ENCODE measurements at regions not wholly inside any gene's neighbourhood (a gene's known extent, or its start where the extent isn't known, plus 50 kb on each side); places are given as distances from the start of the nearest gene placed in this dataset.

GRCh38 chr2:59711121-59711520 lies 842.3 kb downstream of the BCL11A start:
- Histone ChIP-seq H4K20me1 (ENCODE audit: control insufficient read depth, insufficient read depth) (no peaks in the 10 kb centered on the region), H3K9me3 (replicated peaks; ENCODE audit: control insufficient read depth, insufficient read depth, low read length) (no peaks in the 10 kb centered on the region), H3K4me2 (ENCODE audit: control insufficient read depth, insufficient read depth) (no peak overlapping the region), H3K9ac (ENCODE audit: control insufficient read depth, insufficient read depth, low read length) (no peak overlapping the region), H3K4me3 (no peak overlapping the region), H3K36me3 (ENCODE audit: control insufficient read depth in 2 of 2, insufficient read depth in 2 of 2, low read length in 1 of 2) (no peaks in the 10 kb centered on the region), H3K27me3 (replicated peaks in 1 of 2; ENCODE audit: control insufficient read depth in 2 of 2, insufficient read depth in 2 of 2, low read length in 1 of 2) (no peaks in the 10 kb centered on the region), H2AFZ (ENCODE audit: control insufficient read depth, low read depth, low read length) (no peak overlapping the region), H3K79me2 (ENCODE audit: control insufficient read depth, insufficient read depth, low read length) (no peaks in the 10 kb centered on the region), H3K4me1 (ENCODE audit: control insufficient read depth, insufficient read depth, low read length) (no peaks in the 10 kb centered on the region), H3K27ac (ENCODE audit: control insufficient read depth, insufficient read depth) (no peak overlapping the region)
- FAIRE-seq: no peak
- no TSS peak for BruUV-seq (replicated peaks)
- ChIA-PET POLR2A (no interaction called here), CTCF (no interaction called here), RAD21 (ENCODE audit: unreplicated experiment) (no interaction called here), SMC1A (ENCODE audit: uncharacterized antibody, unreplicated experiment) (no interaction called here)
- in situ Hi-C loops (cut with MboI): no loop called here
- DNase-seq (ENCODE audit: low read depth, low spot score): no peak
- intact Hi-C loops (cut with micrococcal nuclease; ENCODE audit: unreplicated experiment): no loop called here
- ATAC-seq: no peak
- no peak for TF ChIP-seq NFYA (IDR thresholded peaks at IDR 0.05; ENCODE audit: borderline replicate concordance, low read depth, low read length)
- no peak for TF ChIP-seq NFIC (IDR thresholded peaks at IDR 0.05; ENCODE audit: low read depth, low read length)
- TF ChIP-seq, protein P1, sequence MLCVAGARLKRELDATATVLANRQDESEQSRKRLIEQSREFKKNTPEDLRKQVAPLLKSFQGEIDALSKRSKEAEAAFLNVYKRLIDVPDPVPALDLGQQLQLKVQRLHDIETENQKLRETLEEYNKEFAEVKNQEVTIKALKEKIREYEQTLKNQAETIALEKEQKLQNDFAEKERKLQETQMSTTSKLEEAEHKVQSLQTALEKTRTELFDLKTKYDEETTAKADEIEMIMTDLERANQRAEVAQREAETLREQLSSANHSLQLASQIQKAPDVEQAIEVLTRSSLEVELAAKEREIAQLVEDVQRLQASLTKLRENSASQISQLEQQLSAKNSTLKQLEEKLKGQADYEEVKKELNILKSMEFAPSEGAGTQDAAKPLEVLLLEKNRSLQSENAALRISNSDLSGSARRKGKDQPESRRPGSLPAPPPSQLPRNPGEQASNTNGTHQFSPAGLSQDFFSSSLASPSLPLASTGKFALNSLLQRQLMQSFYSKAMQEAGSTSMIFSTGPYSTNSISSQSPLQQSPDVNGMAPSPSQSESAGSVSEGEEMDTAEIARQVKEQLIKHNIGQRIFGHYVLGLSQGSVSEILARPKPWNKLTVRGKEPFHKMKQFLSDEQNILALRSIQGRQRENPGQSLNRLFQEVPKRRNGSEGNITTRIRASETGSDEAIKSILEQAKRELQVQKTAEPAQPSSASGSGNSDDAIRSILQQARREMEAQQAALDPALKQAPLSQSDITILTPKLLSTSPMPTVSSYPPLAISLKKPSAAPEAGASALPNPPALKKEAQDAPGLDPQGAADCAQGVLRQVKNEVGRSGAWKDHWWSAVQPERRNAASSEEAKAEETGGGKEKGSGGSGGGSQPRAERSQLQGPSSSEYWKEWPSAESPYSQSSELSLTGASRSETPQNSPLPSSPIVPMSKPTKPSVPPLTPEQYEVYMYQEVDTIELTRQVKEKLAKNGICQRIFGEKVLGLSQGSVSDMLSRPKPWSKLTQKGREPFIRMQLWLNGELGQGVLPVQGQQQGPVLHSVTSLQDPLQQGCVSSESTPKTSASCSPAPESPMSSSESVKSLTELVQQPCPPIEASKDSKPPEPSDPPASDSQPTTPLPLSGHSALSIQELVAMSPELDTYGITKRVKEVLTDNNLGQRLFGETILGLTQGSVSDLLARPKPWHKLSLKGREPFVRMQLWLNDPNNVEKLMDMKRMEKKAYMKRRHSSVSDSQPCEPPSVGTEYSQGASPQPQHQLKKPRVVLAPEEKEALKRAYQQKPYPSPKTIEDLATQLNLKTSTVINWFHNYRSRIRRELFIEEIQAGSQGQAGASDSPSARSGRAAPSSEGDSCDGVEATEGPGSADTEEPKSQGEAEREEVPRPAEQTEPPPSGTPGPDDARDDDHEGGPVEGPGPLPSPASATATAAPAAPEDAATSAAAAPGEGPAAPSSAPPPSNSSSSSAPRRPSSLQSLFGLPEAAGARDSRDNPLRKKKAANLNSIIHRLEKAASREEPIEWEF (IDR thresholded peaks at IDR 0.05; ENCODE audit: insufficient replicate concordance, low read depth, low read length): no peak
- no peak for TF ChIP-seq MTA3 (IDR thresholded peaks at IDR 0.05; ENCODE audit: borderline replicate concordance, low read length)
- TF ChIP-seq BMI1 (IDR thresholded peaks at IDR 0.05; ENCODE audit: borderline replicate concordance): no peak
- TF ChIP-seq ATF7 (IDR thresholded peaks at IDR 0.05; ENCODE audit: low read depth): no peak
- TF ChIP-seq ZZZ3 (IDR thresholded peaks at IDR 0.05; ENCODE audit: control insufficient read depth, insufficient read length, low read depth): no peak
- TF ChIP-seq EP300 (IDR thresholded peaks at IDR 0.05; ENCODE audit: borderline replicate concordance in 1 of 2, control insufficient read depth in 1 of 2, low read depth in 2 of 2, low read length in 2 of 2): no peak
- no peak for TF ChIP-seq STAT1 (conservative IDR thresholded peaks at IDR 0.05)
- TF ChIP-seq ZNF592 (IDR thresholded peaks at IDR 0.05): no peak
- no peak for TF ChIP-seq CEBPB (IDR thresholded peaks at IDR 0.05; ENCODE audit: borderline replicate concordance in 1 of 2, low read depth in 2 of 2, low read length in 2 of 2)
- no peak for TF ChIP-seq NKRF (conservative IDR thresholded peaks at IDR 0.05)

Data from GM12878 (cell line).